HG03575 (cell line): ENCODE measurements at regions not wholly inside any gene's neighbourhood (a gene's known extent, or its start where the extent isn't known, plus 50 kb on each side); places are given as distances from the start of the nearest gene placed in this dataset.

Experiments
- ATAC-seq: cut with Tn5 transposase; IDR thresholded peaks from one replicate; pipeline ENCODE4 v1.9.1; 2021; ENCODE audit not compliant: unreplicated experiment, insufficient number of reproducible peaks, low FRiP score; ENCODE audit errors: extremely low read depth

GRCh38 chr13:40447857-40448256 lies 218.6 kb downstream of the FOXO1 start:
- ATAC-seq: no peak

- no peak for ATAC-seq
Measured at GRCh38 chr13:40452038-40452666, 214.3 kb downstream of the FOXO1 start.

GRCh38 chr13:40452741-40453334 lies 213.6 kb downstream of the FOXO1 start:
- no peak for ATAC-seq

- ATAC-seq: no peak
Measured at GRCh38 chr13:40453351-40454021, 213.0 kb downstream of the FOXO1 start.

GRCh38 chr13:40456397-40456953 lies 210.0 kb downstream of the FOXO1 start:
- no peak for ATAC-seq

- ATAC-seq: no peak
Measured at GRCh38 chr13:40456979-40457553, 209.4 kb downstream of the FOXO1 start.

GRCh38 chr13:40457929-40458719 lies 208.3 kb downstream of the FOXO1 start:
- ATAC-seq: no peak

GRCh38 chr13:40458720-40458990 lies 207.8 kb downstream of the FOXO1 start:
- no peak for ATAC-seq

- ATAC-seq: no peak
Measured at GRCh38 chr13:40460116-40460515, 206.3 kb downstream of the FOXO1 start.

- no peak for ATAC-seq
Measured at GRCh38 chr13:40464337-40465014, 202.0 kb downstream of the FOXO1 start.

GRCh38 chr13:40465015-40465390 lies 201.4 kb downstream of the FOXO1 start:
- ATAC-seq: no peak

GRCh38 chr13:40466272-40466671 lies 200.2 kb downstream of the FOXO1 start:
- ATAC-seq: no peak

- ATAC-seq: no peak
Measured at GRCh38 chr13:40468227-40468838, 198.1 kb downstream of the FOXO1 start.

GRCh38 chr13:40469581-40470310 lies 196.7 kb downstream of the FOXO1 start:
- no peak for ATAC-seq

- no peak for ATAC-seq
Measured at GRCh38 chr13:40470660-40471059, 195.8 kb downstream of the FOXO1 start.

GRCh38 chr13:40471076-40471475 lies 195.4 kb downstream of the FOXO1 start:
- no peak for ATAC-seq

- ATAC-seq: no peak
Measured at GRCh38 chr13:40471911-40472310, 194.5 kb downstream of the FOXO1 start.
